Hematopoietic multipotent progenitor cell (in vitro differentiated cells): ENCODE measurements at regions not wholly inside any gene's neighbourhood (a gene's known extent, or its start where the extent isn't known, plus 50 kb on each side); places are given as distances from the start of the nearest gene placed in this dataset.
"Not testable (repeated sequence)": the region's sequence is repeated elsewhere in the genome, so short reads cannot be mapped to it uniquely, and the experiment has no call there.

Experiments
- DNase-seq, 3 donors: peaks; one replicate each; pipeline ENCODE4 v3.0.0-alpha.2; 2011 to 2015; ENCODE audit warnings: low read depth in 2 of 3, low spot score in 2 of 3

GRCh38 chr2:132220589-132220988 lies 58.8 kb upstream of the ANKRD30BL start:
- not testable (repeated sequence) for DNase-seq

- not testable (repeated sequence) for DNase-seq
Measured at GRCh38 chr2:132221886-132222285, 60.1 kb upstream of the ANKRD30BL start.

GRCh38 chr2:132252191-132252893 lies 90.6 kb upstream of the ANKRD30BL start:
- no peak for DNase-seq

GRCh38 chr2:132252894-132253264 lies 91.1 kb upstream of the ANKRD30BL start:
- DNase-seq, result no peak

GRCh38 chr2:132253496-132254305 lies 91.9 kb upstream of the ANKRD30BL start:
- no peak for DNase-seq

GRCh38 chr2:132254306-132254919 lies 92.7 kb upstream of the ANKRD30BL start:
- not testable (repeated sequence) for DNase-seq

- DNase-seq, result no peak
Measured at GRCh38 chr2:132255714-132256113, 94.0 kb upstream of the ANKRD30BL start.

- no peak for DNase-seq
Measured at GRCh38 chr2:132256251-132256902, 94.6 kb upstream of the ANKRD30BL start.

- DNase-seq, result not testable (repeated sequence)
Measured at GRCh38 chr2:132256903-132257300, 95.2 kb upstream of the ANKRD30BL start.

- peak in 1 of 3 donors; percentile 14 for DNase-seq
Measured at GRCh38 chr2:132257301-132258171, 95.8 kb upstream of the ANKRD30BL start.

- not testable (repeated sequence) for DNase-seq
Measured at GRCh38 chr2:132259276-132259675, 97.5 kb upstream of the ANKRD30BL start.

- DNase-seq, result not testable (repeated sequence)
Measured at GRCh38 chr2:132265595-132265994, 103.8 kb upstream of the ANKRD30BL start.

- no peak for DNase-seq
Measured at GRCh38 chr2:132267105-132267497, 105.3 kb upstream of the ANKRD30BL start.

- peak in 1 of 3 donors; percentile 23 for DNase-seq
Measured at GRCh38 chr2:132267498-132268283, 105.9 kb upstream of the ANKRD30BL start.

- DNase-seq, result peak in 2 of 3 donors; percentile 53 to 74
Measured at GRCh38 chr2:132268284-132268976, 106.7 kb upstream of the ANKRD30BL start.

- no peak for DNase-seq
Measured at GRCh38 chr2:132268977-132269523, 107.3 kb upstream of the ANKRD30BL start.

GRCh38 chr2:132270255-132270654 lies 108.5 kb upstream of the ANKRD30BL start:
- no peak for DNase-seq

- no peak for DNase-seq
Measured at GRCh38 chr2:132270981-132271546, 109.3 kb upstream of the ANKRD30BL start.
